ENCODE measurements at regions not wholly inside any gene's neighbourhood (a gene's known extent, or its start where the extent isn't known, plus 50 kb on each side); places are given as distances from the start of the nearest gene placed in this dataset.
"Not testable (repeated sequence)": the region's sequence is repeated elsewhere in the genome, so short reads cannot be mapped to it uniquely, and the experiment has no call there.

GRCh38 chr12:62194616-62195015, 65.6 kb upstream of the USP15 start:
- Mint-ChIP-seq H3K27ac (no peak overlapping the region), H3K27me3 (ENCODE audit: low read depth) (peaks cover 24% of the 10 kb centered on the region), H3K36me3 (ENCODE audit: insufficient read depth in 2 of 2) (no peaks in the 10 kb centered on the region), H3K9me3 (peaks cover 0 to 2% of the 10 kb centered on the region in 2 donors), H3K4me1 (ENCODE audit: low read depth) (peaks cover 27% of the 10 kb centered on the region), H3K4me3 (no peak overlapping the region)
- no peak for ATAC-seq (replicated peaks in 1 of 2)
- no peak for DNase-seq

- Mint-ChIP-seq H3K36me3 (ENCODE audit: insufficient read depth in 2 of 2) (peaks cover 3% of the 10 kb centered on the region in 2 donors), H3K27me3 (ENCODE audit: low read depth) (peaks cover 10% of the 10 kb centered on the region), H3K9me3 (peaks cover 6 to 9% of the 10 kb centered on the region in 2 donors), H3K27ac (no peak overlapping the region), H3K4me1 (ENCODE audit: low read depth) (peaks cover 16% of the 10 kb centered on the region), H3K4me3 (no peak overlapping the region)
- ATAC-seq (replicated peaks in 1 of 2) (no peak), DNase-seq (no peak)
These were observed 64.1 kb upstream of the USP15 start for GRCh38 chr12:62196146-62196545.

- H3K27me3 Mint-ChIP-seq (ENCODE audit: low read depth); H3K27ac Mint-ChIP-seq; DNase-seq; H3K4me3 Mint-ChIP-seq; ATAC-seq (replicated peaks in 1 of 2); H3K4me1 Mint-ChIP-seq (ENCODE audit: low read depth): not testable (repeated sequence)
- Mint-ChIP-seq H3K36me3 (ENCODE audit: insufficient read depth in 2 of 2) (peaks cover 10 to 21% of the 10 kb centered on the region in 2 donors), H3K9me3 (peaks cover 24 to 26% of the 10 kb centered on the region in 2 donors)
These were observed 57.3 kb upstream of the USP15 start for GRCh38 chr12:62202861-62203260.

- H3K27me3 Mint-ChIP-seq (ENCODE audit: low read depth) = no peaks in the 10 kb centered on the region
- peaks cover 2% of the 10 kb centered on the region for H3K4me1 Mint-ChIP-seq (ENCODE audit: low read depth)
- peaks cover 10 to 21% of the 10 kb centered on the region in 2 donors for H3K36me3 Mint-ChIP-seq (ENCODE audit: insufficient read depth in 2 of 2)
- DNase-seq (no peak), ATAC-seq (replicated peaks in 1 of 2) (no peak)
- H3K4me3 Mint-ChIP-seq = no peak overlapping the region
- H3K9me3 Mint-ChIP-seq = peaks cover 22 to 26% of the 10 kb centered on the region in 2 donors
- no peak overlapping the region for H3K27ac Mint-ChIP-seq
These were observed 54.9 kb upstream of the USP15 start for GRCh38 chr12:62205346-62205745.

- Mint-ChIP-seq H3K27me3 (ENCODE audit: low read depth) (no peaks in the 10 kb centered on the region), H3K4me1 (ENCODE audit: low read depth) (peaks cover 7% of the 10 kb centered on the region), H3K4me3 (no peak overlapping the region), H3K27ac (no peak overlapping the region), H3K36me3 (ENCODE audit: insufficient read depth in 2 of 2) (peaks cover 6 to 18% of the 10 kb centered on the region in 2 donors), H3K9me3 (peaks cover 15 to 20% of the 10 kb centered on the region in 2 donors)
- ATAC-seq (replicated peaks in 1 of 2) (no peak), DNase-seq (no peak)
These were observed 53.0 kb upstream of the USP15 start for GRCh38 chr12:62207248-62207647.

All from activated T-cell treated with anti-CD3 and anti-CD28 coated beads, Interleukin-2, amount 50 U/mL, for 72 hours (primary cell).